ENCODE measurements at regions not wholly inside any gene's neighbourhood (a gene's known extent, or its start where the extent isn't known, plus 50 kb on each side); places are given as distances from the start of the nearest gene placed in this dataset.

DNA sequence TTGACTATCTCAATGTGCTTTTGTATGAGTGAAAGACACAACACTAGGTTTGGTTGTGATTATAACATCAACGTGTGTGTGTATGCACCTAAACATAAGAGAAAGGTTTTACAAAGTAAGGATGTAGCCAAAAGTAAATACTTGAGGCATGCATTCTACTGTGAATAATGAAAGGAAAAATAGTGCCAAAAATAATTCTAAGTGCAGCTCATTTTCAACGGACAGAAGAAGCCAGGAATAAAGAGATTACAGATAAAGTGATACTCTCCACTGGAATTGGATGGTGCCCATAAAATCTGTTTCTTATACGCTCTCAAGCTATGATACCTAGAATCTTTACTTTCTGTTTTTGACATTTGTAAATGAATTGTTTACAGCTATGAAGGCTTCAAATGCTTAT is 135.0 kb upstream of the TMEM72 start:
- no peak for DNase-seq (ENCODE audit: low read depth in 3 of 3)

- DNase-seq (ENCODE audit: low read depth in 3 of 3), result no peak
Measured at GRCh38 chr10:44779511-44779910, 131.6 kb upstream of the TMEM72 start.

- DNase-seq (ENCODE audit: low read depth in 3 of 3), result no peak
Measured at GRCh38 chr10:44780426-44780825, 130.7 kb upstream of the TMEM72 start.

- no peak for DNase-seq (ENCODE audit: low read depth in 3 of 3)
Measured at GRCh38 chr10:44781131-44781530, 130.0 kb upstream of the TMEM72 start.

GRCh38 chr10:44786286-44786850 is 124.8 kb upstream of the TMEM72 start:
- no peak for DNase-seq (ENCODE audit: low read depth in 3 of 3)

DNA sequence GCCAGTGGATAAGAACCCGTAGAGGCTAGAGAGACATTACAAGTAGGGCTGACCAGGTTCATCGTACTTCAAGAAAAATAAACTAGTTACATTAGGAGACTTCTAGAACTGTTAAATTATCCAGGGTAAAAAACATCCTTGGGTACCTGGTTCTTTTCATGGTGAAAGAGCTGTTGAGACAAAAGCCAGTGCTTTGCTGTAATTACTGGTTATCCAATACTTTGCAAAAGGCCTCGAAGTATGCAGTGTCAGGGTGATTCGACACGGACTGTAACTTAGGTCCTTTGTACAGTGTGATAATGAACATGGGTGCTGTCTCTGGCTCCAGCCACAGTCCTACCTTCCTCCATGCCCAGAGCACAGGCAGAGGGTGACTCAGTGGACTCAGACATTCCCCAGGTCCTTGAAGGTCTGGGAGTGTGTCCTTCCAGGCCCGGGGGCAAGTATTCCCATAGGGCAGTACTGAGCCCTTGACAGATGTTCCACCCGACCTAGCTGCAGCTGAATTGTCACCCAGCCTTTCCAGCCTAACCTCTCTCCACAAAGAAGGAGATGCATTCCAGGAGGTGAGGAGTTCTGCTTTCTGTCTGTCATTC is 123.6 kb upstream of the TMEM72 start:
- DNase-seq (ENCODE audit: low read depth in 3 of 3), result no peak

DNA sequence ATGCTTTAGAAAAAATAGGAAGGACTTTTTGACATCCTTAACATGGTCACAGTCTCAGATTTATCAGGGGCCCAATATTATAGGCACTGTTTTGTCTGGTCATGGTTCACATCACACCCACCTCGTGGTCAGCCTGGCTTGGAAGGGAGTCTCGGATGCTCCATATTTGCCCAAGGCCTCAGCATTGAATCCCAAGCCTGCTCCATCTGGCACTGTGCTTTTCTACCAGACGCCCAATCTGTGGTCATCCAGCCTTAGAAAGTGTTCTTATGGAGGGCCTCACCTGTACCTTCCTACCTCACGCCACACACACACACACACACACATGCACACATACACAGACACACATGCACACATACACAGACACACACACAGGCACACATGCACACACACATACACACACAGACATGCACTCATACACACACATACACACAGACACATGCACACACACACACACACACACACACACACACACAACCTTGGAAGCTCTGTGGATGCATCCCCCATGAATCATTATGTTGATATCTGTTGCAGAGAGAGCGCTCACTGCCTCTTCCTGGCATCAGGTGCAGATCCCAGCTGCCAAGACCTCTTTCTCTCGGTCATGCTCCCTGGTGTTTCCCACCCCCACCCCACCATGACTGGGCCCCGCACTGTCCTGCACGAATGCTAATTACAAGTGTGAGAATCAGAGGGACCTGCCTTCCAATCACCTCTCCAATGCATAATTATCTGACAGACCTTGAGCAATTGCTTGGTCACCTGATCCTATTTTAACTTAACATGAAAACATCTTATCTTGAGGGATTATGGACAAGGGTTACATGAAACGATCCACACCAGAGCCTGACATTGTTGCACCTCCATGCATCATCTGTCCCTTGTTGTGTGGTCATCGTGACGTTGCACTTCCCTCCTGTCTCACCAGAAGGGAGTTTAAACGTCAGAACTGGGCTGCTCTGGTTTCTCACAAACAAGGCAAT is 122.7 kb upstream of the TMEM72 start:
- DNase-seq (ENCODE audit: low read depth in 3 of 3), result no peak

DNA sequence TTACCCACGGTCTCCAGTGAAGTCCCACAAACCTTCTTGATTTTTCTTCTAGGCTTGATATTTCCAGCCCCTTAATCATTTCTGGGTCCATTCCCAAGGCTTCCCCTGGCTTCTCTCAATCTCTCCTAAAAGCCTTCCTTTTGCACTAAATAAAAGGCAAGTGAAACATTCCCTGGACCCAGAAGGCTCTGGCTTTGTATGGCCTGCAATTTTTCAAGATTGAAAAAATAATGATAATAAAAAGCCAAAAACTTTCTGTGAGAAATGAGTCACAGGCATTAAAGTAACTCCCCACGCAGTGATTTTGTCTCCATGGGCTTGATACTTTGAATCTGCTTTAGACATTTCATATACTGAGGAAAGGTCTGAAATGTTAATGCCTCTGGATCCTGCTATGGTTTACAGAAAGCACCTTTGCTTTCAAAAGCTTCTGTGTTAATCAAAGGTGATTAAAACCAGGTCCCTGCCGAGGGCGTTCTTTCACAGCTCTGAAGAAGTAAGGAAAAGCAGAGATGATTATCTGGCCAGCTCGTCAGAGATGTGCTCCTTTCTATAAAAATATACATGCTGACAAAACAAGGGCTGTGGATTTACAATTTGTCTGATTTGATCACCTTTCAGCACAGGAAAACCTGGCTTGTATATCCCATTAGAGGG is 118.9 kb upstream of the TMEM72 start:
- no peak for DNase-seq (ENCODE audit: low read depth in 3 of 3)

DNA sequence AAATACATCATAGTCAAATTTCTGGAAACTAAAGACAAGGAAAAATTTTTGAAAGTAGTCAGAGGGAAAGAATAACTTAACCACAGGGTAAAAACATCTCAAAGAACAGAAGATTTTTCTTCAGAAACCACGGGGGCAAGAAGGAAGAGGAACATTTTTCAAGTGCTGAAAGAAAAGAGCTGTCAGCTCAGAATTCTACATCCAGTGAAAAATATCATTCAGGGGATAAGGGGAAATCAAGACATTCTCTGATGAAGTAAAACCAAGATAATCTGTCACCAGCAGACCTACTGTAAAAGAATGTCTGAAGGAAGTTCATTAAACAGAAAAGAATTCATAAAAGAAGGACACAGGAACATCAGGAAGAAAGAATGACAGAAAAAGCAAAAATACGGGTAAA is 111.2 kb upstream of the TMEM72 start:
- DNase-seq (ENCODE audit: low read depth in 3 of 3), result no peak

DNA sequence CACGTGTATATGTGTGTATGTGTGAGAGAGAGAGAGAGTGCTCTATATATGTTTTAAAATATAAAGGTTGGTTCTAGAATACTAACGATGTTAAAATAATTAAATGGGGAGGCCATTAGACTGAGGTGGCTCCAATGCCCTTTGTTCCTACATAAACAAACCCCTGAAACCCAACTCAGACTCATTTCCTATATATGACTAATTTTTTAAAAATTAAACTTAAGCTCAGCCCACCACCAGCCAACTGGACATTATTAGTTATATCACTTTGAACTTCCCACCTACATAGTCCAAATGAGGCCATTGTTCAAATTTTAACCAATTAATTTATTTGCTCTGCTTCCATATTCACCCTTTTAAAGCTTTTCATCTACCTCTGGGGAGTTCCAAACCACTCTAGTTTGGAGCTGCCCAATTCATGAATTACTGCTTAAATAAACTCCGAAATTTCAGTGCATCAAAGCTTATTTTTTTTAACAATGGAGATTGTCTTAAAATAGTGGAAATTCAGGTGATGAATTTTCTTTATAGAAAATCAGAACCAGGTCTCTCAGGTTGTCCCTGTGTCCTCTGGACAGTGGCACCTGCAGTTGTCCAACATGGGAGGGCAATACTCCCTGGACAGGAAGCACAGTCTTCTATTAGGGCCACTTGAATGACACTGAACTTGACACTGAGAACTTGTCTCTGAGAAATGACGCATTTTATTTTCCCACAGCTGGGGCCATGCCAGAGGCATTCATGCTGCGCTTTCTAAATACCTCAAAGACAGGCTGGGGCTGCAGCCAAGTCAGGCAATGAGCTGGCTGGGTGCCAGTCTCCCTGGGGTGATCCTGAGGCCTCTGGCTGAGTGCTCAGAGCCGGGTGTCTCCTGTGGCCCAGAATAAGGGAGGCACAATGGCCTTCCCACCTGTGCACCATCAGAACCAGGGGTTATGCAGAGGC is 109.5 kb upstream of the TMEM72 start:
- no peak for DNase-seq (ENCODE audit: low read depth in 3 of 3)

DNA sequence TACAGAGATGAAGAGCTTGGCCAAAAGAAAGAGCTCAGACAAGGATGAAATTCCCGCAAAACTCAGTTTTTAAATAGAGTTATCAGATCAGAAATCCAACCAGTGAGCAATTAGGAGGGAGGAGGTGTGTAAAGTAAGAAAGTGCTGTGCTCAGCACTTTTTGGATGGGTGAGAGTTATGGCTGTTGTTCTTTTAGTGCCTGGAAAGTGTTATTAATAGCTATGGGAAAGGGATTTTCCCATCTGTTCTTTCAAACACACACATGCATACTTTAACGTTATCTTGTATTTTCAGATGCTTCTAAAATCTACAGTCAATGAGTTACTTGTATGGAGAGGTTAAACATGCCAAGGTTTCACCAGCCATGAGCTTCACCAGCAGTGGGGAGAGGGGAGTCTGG is 107.3 kb upstream of the TMEM72 start:
- DNase-seq (ENCODE audit: low read depth in 3 of 3), result no peak

DNA sequence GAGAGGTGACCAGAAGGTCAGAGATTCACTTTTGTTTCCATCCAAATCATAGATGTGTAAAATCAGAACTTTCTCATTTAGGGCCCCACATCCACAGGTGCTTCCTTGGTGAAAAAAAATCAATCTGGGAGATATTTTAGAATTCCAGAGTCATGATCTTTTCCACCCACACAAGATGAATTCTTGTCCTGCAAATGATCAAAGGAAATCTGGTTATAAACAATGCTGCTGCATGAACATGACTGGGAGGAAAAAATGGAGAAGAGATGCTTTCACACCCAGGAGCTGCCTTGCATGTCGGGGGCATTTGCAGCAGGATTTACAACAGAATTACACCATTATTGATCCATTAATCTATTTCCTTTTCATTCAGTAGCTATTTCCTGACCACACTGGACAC is 106.5 kb upstream of the TMEM72 start:
- DNase-seq (ENCODE audit: low read depth in 3 of 3), result no peak

DNA sequence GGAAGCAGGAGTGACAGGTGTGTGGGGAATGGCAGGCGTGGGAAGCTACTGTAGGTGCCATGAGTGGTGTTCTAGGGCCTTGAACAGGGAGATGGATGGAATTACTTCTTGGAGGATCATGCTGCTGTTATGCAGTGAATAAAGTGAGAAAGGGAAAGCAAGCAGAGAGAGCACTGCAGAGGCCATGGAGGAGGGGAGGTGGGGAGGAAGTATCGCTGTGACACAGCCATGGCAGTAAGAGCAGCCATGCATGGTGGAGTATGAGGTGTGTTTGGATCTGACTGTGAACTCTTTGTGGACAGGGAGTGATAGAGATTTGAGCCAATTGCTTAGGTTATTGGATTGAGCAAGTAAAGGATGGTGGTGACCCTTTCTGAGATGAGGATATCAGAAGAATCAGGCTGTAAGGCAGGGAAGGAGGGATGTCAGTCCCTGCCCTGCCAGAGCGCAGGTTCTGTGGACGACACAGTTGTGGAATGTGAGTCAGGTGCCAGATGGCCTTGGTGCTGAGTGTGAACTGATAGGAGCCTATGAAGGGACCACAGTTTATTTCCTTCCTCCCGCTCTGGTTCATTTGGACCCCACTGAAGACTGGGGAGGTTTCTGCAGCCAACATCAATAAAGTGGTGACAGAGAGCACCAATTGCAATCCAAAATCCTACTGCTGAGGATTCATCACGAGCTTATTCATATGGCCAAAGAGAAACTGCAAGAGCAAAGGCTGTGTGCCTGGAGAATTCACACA is 105.5 kb upstream of the TMEM72 start:
- DNase-seq (ENCODE audit: low read depth in 3 of 3), result no peak

GRCh38 chr10:44806950-44807349 is 104.2 kb upstream of the TMEM72 start:
- DNase-seq (ENCODE audit: low read depth in 3 of 3), result no peak

DNA sequence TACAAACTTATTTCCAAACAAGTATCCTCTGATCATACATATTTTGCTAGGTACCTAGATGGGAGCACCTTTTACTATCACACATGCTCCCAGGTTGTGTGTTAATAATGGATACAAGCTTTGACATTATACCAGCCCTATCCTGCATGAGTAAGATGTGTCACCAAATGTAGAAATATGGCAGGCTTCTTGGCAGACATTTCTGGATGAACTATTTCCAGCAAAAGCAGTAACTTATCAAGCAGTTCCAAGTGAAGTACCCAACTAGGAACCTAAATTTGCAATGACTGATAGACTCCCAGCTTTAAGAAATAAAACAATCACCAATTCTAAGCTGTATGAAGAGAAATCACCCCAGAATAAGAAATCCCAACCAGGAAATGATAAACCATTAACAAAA is 103.7 kb upstream of the TMEM72 start:
- DNase-seq (ENCODE audit: low read depth in 3 of 3), result no peak

DNA sequence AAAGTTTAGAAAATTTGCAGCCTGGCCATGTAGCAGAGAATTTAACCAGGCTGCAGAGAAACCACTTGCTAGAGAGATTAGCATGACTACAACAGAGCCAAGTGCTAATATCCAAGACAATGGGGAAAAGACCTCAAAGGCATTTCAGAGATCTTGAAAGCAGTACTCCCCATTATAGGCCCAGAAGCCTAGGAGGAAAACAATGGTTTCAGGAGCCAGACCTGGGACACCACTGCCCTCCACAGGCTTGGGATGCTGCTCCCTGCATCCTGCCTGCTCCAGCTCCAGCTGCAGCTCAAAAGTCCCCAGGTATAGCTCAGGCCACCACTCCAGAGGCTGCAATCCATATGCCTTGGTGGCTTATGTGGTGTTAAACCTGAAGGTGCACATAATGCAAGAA is 101.5 kb upstream of the TMEM72 start:
- no peak for DNase-seq (ENCODE audit: low read depth in 3 of 3)

- DNase-seq (ENCODE audit: low read depth in 3 of 3), result no peak
Measured at GRCh38 chr10:44811072-44811471, 100.1 kb upstream of the TMEM72 start.

GRCh38 chr10:44813201-44813600 is 97.9 kb upstream of the TMEM72 start:
- no peak for DNase-seq (ENCODE audit: low read depth in 3 of 3)

- DNase-seq (ENCODE audit: low read depth in 3 of 3), result no peak
Measured at GRCh38 chr10:44814929-44815328, 96.2 kb upstream of the TMEM72 start.

DNA sequence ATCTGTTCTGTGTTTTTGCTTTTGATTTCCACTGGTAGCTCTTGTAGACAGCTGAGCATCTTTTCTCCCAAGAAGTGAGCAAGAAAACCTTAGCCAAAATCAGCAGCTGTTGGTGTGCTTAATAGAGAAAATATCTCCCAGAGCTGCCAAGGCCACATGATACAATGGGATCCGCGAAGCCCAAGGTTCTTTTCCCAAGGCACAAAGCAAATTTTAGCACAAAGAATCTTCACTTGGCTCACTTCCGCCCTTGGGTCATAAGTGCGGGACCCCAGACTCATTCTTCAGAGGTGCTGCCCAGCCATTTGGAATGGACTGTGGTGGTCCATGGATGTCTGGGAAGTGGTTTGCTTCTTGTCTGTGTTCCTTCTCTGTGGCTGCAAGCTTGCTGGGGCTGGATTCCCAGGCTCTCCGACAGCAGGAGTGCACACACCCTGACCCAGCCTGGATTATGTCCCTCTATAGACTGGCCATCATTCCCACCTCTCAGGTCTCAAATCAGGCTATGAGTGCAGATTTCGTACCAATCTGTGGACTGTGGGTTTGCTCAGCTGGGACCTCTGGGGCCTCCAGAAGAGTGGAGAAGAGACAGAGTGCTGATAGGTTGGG is 93.0 kb upstream of the TMEM72 start:
- no peak for DNase-seq (ENCODE audit: low read depth in 3 of 3)
